DMS 273 (cell line): ENCODE measurements at regions not wholly inside any gene's neighbourhood (a gene's known extent, or its start where the extent isn't known, plus 50 kb on each side); places are given as distances from the start of the nearest gene placed in this dataset.
"Not testable (repeated sequence)": the region's sequence is repeated elsewhere in the genome, so short reads cannot be mapped to it uniquely, and the experiment has no call there.

Source experiments
- DNase-seq: peaks from one replicate; lab custom pipeline; 2025; ENCODE audit not compliant: unreplicated experiment; lab: John Stamatoyannopoulos, UW

DNA sequence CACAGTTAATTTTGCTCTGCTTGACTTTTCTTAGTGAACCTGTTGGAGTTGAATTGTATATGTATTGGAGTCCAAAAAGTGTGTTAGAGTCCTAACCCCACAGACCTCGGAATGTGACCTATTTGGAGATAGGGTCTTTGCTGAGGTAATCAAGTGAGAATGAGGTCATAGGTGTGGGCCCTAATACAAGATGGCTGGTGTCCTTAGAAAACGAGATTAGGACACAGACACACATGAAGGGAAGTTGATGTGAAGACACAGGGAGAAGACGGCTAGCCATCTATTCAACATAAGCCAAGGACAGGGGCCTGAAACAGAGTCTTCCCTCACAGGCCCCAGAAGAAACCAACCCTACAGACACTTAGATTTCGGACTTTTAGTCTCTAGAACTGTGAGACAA is 260.6 kb upstream of the NEBL start:
- DNase-seq: no peak

DNA sequence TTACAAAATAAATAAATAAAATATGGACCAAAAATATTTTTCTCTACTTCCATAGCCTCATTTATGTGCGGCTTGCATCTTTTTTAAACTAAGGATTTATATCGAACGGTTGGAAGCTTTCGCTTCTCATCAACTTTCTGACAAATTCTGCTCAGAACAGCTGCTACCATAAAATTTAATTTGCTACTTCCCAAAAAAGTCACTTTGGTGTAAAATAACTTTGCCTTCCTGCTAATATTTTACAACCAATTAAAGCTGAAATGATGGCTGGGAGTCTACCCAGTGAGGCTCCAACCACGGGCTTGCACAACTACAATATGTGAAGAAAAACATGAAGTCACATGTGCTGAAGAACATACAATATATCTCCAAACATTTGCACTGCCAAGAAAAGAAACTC is 253.1 kb upstream of the NEBL start:
- no peak for DNase-seq

DNA sequence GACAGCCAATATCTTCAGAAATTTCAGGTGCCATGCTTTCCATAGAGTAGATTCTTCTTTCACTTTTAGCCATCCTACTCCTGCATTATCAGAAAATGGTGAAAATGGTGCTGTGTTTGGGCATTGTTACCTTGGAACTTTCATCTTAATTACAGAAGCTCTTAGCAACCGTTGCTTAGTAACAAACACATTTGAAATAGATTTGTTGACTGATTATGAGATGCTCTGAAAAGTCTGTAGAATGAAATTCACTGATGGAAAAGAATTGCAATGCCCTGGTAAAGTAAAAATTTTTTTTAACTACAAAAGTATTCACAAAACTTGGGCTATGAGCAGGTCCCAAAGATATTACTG is 249.3 kb upstream of the NEBL start:
- no peak for DNase-seq

DNA sequence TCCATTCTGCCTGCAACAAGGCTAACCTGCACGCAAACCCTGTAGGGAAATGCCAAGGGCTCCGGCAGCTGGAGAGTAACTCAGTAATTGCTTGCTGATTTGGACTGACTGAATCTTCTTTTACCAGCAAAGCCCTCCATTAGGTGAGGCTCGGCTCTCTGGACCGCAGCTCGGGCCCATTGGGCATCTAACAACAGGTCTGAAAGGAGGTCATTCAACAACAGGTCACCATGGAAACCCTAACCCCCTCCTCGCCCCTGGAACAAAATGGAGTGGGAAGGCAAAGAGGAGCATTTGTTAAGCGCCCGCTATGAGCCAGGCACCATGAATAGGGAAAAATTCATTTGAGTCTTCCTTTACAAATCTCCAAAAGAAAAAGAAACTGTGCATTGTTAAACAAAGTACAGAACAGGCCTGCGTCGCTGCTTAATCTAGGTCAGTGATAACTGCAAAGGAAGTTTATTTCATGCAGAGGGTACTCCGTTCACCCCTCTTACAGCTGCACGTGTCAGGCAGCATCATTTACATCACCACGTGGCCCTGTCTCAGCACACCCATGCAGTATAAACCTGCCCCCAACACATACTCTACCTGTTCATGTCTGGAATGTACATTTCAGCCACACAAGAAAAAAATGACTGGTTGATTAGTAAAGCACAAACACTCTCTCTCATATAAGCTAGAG is 248.8 kb upstream of the NEBL start:
- DNase-seq: no peak

DNA sequence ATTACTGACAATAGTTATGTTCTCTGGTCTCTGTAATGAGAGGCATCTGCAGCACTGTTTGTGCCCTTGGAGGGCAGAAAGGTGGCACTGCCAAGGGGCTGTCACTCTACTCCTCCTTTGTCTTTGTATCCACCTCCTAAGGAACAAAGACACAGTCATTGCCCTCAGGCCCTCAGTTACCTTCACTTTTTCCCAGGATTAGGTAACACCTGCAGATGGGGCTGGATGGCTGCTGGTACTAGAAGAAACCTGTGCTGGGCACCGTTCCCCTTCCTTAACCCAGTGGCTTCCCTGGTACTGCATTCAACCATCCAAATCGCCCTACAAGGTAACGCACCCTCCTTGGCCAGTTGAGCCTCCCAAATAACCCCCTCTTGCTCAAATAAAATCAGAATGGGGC is 246.9 kb upstream of the NEBL start:
- no peak for DNase-seq

DNA sequence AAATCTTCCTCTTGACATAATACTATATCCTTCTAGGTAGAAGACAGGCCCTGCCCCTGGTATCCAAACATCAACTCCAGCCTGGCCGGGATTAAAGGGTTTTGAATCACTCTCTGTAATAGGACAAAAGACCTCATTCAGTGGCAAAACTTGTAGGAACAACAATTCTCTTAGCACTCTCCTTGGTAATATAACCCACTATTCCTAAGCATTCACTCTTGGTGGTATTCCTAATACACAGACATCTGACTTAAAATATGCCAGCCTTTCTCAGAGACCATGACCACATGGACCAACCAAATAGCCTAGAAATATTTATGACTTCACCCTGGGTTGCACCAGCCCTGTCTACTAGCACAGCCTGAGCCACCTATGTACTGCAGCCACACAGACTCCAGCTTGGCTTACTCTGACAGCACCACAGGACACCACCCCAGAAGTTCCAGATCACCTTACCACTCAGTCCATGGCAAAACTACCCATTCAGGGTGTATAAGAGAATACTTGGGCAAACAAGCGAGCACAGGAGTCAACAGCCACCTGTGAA is 244.9 kb upstream of the NEBL start:
- DNase-seq: no peak

DNA sequence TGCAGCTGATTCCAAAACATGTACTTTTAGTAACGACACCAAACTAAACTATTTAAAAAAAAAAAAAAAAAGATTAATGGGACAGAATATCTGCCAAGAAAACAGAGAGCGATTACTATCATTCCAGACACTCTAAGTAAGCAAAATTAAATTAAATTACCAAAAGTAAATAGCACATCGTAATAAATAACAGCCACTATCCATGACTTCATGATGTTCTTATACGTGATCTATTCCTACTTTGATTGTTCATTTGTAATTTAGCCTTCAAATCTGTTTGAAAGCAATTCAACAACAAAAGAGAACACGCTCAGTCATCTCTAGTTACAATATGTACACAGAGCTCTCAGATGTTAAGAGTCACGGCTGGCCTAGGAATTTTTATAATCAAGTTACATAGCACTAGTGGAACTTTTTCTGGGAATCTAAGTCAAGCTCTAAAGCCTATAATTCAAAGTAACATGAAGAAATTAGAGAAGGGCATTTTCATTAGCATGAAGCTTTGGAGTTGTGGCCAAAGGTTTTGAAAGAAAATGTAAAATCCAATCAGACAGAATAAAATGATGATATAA is 241.7 kb upstream of the NEBL start:
- DNase-seq: no peak

DNA sequence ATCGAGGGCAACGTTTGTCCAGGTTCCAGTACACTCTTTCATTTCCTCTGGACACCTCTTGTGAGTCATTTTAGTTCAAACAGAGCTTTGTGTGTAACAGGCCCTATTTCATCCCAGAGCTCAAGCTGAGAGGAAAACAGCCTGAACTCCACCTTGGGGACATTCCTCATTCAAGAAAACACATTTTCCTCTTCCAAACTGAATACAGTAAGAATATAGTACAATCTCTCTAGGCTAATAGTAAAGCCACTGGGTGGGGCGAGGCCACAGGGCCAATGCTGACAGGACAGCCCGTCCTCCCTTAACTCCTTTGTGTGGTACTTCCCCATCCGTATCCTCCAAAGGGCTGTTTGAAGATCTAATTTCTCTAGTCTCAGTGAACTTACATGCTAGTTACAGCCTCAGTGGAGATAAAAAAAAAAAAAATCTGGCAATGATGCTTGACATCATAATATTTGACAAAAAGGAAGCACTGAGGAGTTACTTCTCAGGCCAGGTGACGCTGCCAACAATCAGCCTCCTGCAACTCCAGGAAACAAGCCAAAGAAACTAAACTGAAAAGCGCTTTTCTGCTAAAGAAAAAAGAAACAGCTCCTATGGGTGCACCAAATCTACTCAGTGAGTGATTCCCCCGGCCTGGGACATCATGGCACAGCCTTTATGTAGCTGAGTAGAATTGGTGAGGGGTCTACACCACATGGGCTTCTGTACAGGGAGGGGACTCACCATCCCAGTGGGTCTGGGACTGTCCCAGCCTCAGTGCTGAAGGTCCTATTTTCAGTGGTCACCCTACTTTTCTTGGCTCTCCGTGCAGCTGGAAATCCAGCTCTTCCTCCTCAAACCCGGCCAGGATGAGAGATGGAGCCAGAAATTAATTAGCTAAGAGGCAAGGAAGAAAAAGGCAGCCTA is 238.2 kb upstream of the NEBL start:
- no peak for DNase-seq

DNA sequence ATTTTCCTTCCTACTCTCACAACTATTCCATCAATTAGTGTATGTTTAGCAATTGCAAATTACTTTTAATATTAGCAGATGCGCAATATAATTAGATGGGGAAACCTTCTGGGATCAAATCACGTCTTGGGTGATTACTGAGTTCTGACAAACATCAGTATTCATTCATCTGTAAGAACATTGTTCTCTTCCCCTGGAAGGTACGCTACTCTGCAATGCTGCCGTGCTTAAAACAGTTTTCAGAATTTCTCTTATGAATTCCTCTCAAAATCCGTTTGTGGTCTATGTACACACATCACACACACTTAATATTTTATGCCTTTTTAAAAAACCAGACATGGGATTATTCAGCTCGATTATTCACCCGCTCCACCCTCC is 237.5 kb upstream of the NEBL start:
- DNase-seq: no peak

DNA sequence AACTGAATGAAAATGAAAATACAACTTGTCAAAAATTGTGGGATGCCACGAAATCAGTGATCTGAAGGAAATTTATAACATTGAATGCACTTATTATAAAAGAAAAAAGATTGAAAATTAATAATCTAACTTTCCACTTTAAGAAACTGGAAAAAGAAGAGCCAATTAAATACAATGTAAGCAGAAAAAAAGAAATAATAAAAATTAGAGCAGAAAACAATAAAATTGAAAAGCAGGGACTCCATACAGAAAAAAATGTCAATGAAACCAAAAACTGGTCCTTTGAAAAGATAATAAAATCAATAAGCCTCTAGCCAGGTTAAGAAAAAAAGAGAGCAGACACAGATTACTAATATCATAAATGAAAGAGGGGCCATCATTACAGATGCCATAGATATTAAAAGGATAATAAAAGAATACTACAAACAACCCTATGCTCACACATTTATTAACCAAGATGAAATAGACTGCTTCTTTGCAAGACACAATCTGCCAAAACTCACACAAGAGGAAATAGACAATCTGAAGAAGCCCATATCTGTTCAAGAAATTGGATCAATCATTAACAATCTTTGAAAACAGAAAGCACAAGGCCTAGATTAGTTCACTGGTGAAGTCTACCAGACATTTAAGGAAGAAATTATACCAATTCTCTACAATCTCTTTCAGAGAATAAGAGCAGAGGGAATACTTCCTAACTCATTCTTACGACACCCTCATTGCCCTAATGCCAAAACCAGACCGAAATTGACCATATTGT is 233.8 kb upstream of the NEBL start:
- no peak for DNase-seq

DNA sequence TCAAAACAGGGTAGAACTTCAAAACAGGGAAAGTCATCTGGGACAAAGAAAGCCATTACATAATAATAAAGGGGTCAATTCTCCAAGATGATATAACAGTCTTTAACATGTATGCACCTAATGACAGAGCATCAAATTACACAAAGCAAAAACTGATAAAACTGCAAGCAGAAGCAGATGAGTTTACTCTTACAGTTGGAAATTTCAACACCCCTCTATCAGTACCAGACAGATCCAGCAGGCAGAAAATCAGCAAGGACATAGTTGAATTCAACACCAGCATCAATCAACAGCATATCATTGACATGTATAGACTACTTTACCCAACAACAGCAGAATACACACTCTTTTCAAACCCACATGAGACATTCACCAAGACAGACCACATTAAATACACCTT is 233.0 kb upstream of the NEBL start:
- DNase-seq: no peak

DNA sequence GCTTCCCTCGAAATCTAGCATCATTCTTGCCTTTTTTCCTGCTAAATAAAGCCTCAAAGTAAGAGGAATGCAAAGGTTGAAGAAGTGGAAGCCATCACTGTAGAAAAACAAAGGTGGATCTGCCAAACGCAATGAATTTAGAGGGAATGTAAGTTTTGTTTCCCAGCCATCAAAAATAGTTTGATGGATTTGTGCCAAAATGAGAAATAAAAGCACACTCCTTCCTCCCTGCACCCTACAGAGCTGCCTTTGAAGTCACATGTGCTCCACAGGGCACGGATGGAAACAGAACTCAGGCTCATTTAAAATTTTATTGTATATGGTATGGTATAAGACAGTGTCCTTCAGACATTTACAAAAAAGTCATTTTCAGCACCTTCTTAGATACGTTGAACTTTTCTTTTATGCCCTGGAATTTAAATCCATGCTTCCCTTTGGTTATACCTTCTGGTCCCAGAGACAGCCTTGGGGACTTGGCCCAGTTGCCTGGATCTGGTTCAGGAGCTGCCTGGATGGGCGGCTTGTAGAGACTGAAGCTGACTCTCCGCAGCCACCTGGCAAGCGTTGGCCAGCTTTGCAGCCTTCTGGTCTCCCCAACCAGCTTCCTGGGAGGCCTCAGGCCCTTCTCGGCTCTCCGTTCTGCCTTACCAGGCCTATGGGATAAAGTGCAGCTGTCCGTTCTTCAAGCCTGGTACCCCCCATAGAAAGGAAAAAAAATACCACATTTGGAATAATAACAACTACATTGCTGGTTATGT is 228.5 kb upstream of the NEBL start:
- DNase-seq: no peak

DNA sequence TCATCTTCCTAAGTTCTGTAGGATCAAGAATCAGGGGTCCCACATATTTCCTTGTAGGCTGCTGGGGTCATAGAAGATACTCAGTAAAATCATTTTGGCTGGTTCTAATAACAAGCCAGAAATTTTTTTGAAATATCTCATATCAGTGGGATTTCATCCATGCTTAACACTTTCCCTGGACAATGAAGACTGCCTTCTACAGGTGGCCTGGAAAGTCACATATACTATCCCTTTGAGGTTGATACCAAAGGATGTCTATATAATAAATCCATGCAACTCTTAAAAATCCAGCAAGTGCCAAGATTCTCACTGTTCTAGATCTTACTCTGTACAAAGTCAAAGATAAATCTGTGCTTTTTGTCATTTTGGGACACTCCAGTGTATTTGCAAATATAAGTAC is 225.8 kb upstream of the NEBL start:
- no peak for DNase-seq

DNA sequence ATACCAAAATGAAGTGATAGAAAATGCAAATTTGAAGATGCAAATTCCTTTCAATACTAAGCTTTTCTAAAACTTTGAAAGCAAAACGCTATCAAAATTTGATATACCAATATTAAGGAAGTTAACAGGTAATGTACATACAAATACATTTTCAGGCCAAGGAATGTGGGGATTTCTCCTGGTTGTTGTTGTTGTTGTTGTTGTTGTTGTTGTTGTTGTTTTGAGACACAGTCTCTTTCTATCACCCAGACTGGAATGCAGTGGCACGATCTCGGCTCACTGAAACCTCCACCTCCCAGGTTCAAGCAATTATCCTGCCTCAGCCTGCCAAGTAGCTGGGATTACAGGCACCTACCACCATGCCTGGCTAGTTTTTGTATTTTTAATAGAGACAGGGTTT is 224.7 kb upstream of the NEBL start:
- not testable (repeated sequence) for DNase-seq

DNA sequence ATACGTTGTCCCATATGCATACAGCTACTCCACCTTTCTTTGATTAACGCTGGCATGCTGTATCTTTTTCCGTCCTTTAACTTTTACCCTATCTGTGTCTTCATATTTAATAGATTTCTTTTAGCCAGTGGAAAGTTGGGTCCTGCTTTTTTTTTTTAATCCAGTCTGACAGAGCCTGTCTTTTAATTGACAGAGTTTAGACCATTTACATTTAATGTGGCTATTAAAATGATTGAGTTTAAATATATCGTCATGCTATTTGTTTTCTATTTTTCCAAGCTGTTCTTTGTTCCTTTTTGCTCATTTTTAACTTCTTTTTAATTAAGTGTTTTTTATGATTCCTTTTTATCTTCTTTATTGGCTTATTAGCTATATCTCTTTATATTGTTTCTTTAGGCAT is 217.6 kb upstream of the NEBL start:
- no peak for DNase-seq

DNA sequence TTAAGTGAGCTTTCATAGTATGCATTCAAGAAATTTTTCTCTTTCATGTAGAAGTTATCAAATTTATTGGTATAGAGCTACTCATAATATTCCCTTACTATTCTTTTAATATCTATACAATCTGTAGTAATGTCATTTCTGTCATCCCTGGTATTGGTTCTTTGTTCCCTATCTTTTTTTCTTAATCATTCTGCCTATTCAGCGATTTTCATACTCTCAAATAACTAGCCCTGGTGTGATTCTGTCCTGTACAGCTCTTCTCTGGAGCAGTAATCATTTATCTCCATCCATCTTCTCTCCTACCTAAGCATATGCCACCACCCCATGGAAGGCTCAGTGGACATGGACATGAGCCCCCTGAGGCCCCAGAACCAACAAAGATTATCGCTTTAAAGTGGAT is 213.2 kb upstream of the NEBL start:
- no peak for DNase-seq

DNA sequence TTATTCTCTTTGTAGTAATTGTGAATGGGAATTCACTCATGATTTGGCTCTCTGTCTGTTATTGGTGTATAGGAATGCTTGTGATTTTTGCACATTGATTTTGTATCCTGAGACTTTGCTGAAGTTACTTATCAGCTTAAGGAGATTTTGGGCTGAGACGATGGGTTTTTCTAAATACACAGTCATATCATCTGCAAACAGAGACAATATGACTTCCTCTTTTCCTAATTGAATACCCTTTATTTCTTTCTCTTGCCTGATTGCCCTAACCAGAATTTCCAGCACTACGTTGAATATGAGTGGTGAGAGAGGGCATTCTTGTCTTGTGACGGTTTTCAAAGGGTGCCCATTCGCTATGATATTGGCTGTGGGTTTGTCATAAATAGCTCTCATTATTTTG is 209.8 kb upstream of the NEBL start:
- DNase-seq: not testable (repeated sequence)

DNA sequence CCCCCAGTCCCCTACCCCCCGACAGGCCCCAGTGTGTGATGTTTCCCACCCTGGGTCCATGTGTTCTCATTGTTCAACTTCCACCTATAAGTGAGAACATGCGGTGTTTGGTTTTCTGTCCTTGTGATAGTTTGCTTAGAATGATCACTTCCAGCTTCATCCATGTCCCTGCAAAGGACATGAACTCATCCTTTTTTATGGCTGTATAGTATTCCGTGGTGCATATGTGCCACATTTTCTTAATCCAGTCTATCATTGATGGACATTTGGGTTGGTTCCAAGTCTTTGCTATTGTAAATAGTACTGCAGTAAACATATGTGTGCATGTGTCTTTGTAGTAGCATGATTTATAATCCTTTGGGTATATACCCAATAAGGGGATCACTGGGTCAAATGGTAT is 208.2 kb upstream of the NEBL start:
- not testable (repeated sequence) for DNase-seq

DNA sequence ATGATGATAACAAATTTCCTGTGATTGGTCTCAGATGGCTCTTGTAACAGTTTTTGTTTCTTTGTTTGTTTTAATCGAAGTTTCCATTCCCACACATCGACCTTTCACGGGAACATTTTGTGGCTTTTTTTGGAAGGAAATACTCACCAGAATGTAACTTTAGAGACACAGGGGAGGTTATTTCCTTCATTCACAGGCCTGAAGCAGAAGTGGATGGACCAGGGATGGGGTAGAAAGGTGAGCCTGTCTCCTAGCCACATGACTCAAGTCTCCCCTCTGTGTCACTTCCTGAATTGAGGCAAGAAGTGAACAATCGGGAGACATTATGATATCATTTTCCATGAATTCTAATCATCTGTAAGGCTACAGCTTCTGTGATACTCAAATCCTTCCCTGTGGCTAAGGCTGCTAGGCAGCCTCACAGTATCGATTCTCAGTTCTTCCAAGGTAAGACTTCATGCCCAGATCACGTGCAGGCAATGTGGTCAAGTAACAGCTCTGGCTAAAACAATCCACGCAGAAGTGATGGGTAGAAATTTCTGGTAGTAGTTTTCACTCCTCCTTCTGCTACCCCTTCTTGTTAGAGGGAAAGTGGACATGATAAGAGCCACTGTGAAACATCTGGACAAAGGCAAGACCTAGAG is 203.9 kb upstream of the NEBL start:
- no peak for DNase-seq

DNA sequence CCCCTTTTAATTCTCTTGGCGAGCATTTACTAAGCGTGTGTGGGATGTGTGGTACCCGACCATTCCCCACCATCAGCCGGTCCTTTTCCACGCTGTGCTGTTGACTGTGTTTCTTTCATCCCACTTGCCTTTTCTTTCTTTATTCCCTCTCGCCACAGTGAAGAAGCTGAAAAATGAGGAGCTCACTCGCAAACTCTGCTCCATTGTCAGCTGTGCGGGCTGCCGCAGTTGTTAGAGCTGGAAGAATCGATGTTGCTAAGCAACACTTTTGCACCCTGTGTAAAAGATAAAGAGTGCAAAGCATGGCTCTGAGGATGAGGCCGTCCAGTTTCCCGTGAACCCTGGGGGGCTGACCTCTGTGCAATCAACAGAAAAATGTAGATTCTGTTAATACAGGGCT is 203.1 kb upstream of the NEBL start:
- DNase-seq: no peak
